ENCODE measurements at regions not wholly inside any gene's neighbourhood (a gene's known extent, or its start where the extent isn't known, plus 50 kb on each side); places are given as distances from the start of the nearest gene placed in this dataset.

DNA sequence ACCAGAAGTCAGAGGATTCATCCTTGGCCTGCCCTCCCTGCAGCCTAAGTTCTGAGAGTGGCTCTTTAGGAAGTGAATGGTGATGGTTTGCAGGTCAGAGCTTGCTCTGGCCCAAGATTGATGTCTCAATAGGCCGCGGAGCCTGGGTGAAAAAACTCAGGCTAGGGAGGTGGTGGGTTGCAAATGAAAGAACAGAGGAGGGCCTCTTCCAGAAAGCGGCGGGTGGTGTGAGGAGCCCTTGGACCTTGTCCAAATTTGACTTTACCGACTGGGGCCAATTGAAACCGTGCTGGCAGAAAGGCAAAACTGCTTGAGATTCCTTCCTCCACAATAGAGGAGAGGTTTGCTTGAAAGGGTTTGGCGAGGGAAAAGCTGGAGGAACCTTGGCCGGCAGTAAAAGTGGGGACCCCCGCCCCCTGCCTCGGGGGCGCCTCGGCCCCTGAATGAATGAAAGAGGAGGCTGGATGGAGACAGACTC is 331.3 kb downstream of the SEC14L1 start:
- TF ChIP-seq, protein P1, sequence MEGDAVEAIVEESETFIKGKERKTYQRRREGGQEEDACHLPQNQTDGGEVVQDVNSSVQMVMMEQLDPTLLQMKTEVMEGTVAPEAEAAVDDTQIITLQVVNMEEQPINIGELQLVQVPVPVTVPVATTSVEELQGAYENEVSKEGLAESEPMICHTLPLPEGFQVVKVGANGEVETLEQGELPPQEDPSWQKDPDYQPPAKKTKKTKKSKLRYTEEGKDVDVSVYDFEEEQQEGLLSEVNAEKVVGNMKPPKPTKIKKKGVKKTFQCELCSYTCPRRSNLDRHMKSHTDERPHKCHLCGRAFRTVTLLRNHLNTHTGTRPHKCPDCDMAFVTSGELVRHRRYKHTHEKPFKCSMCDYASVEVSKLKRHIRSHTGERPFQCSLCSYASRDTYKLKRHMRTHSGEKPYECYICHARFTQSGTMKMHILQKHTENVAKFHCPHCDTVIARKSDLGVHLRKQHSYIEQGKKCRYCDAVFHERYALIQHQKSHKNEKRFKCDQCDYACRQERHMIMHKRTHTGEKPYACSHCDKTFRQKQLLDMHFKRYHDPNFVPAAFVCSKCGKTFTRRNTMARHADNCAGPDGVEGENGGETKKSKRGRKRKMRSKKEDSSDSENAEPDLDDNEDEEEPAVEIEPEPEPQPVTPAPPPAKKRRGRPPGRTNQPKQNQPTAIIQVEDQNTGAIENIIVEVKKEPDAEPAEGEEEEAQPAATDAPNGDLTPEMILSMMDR (IDR thresholded peaks at IDR 0.05; ENCODE audit: control extremely low read depth, extremely low read depth, low read depth, missing control alignments) = no peak
- no peak for DNase-seq (ENCODE audit: extremely low spot score)
- POLR2A ChIA-PET = interaction anchor here (1.0 to 1.2 kb wide), 3 partner anchors 10 to 42 kb away, joined by 3 to 5 read pairs (median 4); no protein-coding TSS in a partner anchor
- CTCF ChIA-PET = interaction anchor here (1.0 to 4.4 kb wide), 14 partner anchors 10 to 141 kb away, joined by 3 to 37 read pairs (median 5); no protein-coding TSS in a partner anchor

DNA sequence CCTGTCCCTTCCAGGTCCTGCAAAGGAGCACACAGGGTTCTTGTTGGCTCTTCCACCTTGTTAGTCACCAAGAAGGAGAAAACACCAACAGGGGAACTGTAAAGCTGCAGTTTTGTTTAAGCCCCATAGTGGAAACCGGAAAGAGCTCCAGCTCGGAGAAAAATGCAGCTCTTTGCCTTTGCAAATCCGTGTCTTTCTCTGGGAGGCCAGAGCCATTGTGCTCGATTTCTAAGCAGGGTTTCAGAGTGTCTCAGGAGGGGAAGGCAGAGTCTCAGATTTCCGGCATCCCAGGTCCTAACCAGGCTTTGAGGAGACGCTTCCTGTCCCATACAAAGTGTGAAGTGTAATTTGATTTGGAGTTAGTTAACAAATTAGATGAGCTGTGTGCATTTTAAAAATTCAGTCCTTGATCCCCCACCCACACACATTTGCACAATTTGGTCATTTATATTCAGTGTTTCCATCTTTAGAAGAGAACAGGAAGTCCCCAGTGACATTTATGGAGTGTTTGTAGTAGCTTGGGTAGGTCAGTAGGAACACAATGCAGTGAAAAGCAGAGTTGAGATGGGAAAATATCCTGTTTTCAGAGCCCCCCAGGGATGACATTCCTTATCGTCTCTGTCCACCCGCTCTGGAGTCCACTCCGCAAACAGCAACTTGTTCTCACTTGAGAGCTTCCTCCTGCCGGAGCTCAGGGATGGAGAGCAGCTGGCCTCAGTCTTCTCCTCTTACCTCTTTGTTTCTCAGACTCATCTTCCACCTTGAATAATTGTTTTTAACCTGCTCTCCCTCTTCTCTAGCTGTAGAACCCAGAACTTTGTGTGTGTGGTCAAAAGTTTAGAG is 331.9 kb downstream of the SEC14L1 start:
- TF ChIP-seq, protein P1 (IDR thresholded peaks at IDR 0.05; ENCODE audit: control extremely low read depth, extremely low read depth, low read depth, missing control alignments) = no peak
- DNase-seq (ENCODE audit: extremely low spot score) = no peak
- POLR2A ChIA-PET = interaction anchor here (1.2 kb wide), 2 partner anchors 10 to 43 kb away, joined by 4 to 5 read pairs; no protein-coding TSS in a partner anchor
- CTCF ChIA-PET = interaction anchor here (1.0 to 4.4 kb wide), 12 partner anchors 11 to 142 kb away, joined by 3 to 37 read pairs (median 5); no protein-coding TSS in a partner anchor

DNA sequence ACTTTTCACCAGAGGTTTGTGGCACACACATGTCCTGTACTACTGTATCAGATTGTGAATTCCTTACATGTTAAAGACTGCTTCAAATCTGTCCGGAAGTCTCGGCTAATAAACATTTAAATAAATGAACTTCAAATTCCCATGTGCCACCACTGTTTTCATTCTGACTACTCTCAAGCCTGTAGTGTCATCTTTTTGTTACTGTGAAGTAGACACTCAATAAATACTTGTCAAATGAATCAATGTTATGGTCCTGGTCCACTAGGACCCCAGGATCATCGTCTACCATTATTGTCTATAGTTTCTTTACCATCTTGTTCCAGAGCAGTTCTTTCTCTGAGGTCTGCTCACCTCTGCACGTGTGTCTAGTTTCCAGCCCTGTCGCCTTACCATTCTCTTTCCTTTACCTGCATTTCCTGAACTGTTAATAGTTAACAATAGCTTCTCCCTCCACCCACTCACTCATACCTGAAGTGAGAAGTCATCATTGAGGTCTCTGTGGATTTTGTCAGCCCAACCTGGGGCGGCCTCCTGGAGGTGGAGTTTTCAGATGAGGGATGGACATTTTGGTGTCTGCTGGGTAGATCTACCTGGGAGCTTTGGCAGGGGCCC is 333.0 kb downstream of the SEC14L1 start:
- ChIA-PET POLR2A (interaction anchor here (0.9 to 1.3 kb wide), 2 partner anchors 8 to 14 kb away, joined by 3 to 5 read pairs; no protein-coding TSS in a partner anchor), CTCF (interaction anchor here (0.9 to 4.4 kb wide), 10 partner anchors 8 to 44 kb away, joined by 3 to 37 read pairs (median 4); no protein-coding TSS in a partner anchor)
- TF ChIP-seq, protein P1 (IDR thresholded peaks at IDR 0.05; ENCODE audit: control extremely low read depth, extremely low read depth, low read depth, missing control alignments) = no peak
- no peak for DNase-seq (ENCODE audit: extremely low spot score)

DNA sequence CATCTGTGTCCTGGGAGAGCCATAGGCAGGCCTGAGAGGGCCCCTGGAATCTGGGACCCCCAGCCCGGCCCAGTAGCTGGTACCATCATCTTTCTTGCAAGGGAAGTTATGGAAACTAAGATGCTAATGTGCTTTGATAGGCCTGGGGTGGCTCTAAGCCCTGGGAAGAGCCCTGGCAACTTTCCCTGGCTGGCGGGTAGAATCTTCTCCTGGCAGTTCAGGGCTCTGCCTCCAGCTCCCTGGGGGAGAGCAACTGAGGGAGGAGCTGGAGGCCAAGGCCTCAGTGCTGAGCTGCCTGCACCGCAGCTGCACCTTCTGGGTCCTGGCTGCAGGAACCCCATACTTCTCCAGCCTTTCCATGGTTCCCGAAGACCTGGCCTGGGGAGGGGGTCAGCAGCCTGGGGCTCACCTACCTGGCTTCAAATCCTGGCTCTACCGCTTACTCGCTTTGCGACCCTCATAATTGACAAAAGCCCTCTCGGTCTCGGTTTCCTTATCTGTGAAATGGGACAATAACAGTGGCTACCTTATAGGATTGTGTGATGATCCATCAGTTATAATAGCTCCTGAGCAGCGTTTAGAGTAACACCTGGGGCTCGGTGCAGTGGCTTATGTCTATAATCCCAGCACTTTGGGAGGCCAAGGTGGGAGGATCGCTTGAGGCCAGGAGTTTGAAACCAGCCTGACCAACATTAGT is 333.7 kb downstream of the SEC14L1 start:
- CTCF ChIA-PET = interaction anchor here (0.9 to 4.4 kb wide), 8 partner anchors 9 to 74 kb away, joined by 3 to 37 read pairs (median 4); no protein-coding TSS in a partner anchor
- no peak for DNase-seq (ENCODE audit: extremely low spot score)
- TF ChIP-seq, protein P1 (IDR thresholded peaks at IDR 0.05; ENCODE audit: control extremely low read depth, extremely low read depth, low read depth, missing control alignments) = no peak
- POLR2A ChIA-PET = interaction anchor here (0.9 to 1.3 kb wide), 2 partner anchors 9 to 14 kb away, joined by 3 to 5 read pairs; no protein-coding TSS in a partner anchor

DNA sequence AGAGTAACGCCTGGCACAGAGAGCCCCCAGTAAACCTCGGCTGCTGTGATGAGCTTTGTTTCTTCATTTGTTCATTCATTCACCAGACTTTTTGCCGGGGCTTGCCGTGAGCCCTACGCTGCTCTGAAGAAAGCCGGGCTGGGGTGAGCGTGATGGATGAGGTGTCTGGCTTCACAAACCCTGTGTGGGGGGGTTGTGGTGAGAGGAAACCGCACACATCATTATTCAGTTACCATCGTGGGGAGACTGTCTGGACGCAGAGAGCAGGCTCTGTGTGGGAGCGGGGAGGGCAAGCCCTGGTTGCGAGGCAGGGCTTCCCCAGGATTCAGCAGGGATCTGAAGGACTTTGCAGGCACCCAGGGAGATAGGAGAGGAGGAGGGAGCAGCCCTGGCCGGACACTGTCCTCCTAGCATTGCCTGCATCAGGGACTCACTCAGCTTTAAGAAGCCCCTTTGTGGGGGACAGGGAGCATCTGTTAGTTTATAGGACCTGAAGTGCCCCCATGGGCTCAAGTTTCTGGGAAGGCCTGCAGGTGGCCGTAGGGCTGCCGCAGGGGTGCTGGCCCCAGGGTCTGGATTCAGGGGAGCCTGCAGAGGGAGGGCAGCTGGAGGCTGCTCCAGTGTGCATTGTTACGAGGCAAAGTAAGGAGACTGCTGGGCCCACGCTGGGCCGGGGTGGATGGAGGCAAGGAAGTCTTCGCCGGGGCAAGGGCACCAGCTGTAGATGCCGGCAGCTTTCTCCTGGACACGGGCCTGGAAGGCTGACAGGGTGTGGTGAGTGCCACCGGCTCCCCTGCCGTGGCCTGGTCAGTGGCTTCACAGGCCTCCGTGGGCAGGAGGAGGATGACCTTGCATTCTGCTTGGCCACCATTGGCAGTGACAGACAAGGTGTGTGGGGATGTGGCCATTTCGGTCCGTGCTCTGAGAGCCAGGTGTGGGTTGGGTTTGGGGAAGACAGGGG is 334.5 kb downstream of the SEC14L1 start:
- DNase-seq (ENCODE audit: extremely low spot score) = no peak
- CTCF ChIA-PET = interaction anchor here (0.7 to 4.4 kb wide), 6 partner anchors 11 to 75 kb away, joined by 3 to 37 read pairs (median 4); no protein-coding TSS in a partner anchor
- POLR2A ChIA-PET = no interaction called here
- TF ChIP-seq, protein P1 (IDR thresholded peaks at IDR 0.05; ENCODE audit: control extremely low read depth, extremely low read depth, low read depth, missing control alignments) = no peak
